ENCODE measurements at regions not wholly inside any gene's neighbourhood (a gene's known extent, or its start where the extent isn't known, plus 50 kb on each side); places are given as distances from the start of the nearest gene placed in this dataset.

DNA sequence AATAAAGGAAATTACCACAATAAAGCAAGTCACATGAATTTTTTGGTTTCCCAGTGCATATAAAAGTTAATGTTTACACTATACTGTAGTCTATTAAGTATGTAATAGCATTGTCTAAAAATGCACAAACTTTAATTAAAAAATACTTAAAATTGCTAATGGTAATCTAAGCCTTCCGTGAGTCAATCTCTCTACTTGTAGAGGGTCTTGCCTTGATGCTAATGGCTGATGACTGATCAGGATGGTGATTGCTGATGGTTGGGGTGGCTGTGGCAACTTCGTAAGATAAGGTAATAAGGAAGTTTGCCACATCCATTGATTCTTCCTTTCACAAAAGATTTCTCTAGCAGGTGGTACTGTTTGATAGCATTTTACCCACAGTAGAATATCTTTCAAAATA, 466.6 kb upstream of the PROX1 start:
- TF ChIP-seq, protein P1, sequence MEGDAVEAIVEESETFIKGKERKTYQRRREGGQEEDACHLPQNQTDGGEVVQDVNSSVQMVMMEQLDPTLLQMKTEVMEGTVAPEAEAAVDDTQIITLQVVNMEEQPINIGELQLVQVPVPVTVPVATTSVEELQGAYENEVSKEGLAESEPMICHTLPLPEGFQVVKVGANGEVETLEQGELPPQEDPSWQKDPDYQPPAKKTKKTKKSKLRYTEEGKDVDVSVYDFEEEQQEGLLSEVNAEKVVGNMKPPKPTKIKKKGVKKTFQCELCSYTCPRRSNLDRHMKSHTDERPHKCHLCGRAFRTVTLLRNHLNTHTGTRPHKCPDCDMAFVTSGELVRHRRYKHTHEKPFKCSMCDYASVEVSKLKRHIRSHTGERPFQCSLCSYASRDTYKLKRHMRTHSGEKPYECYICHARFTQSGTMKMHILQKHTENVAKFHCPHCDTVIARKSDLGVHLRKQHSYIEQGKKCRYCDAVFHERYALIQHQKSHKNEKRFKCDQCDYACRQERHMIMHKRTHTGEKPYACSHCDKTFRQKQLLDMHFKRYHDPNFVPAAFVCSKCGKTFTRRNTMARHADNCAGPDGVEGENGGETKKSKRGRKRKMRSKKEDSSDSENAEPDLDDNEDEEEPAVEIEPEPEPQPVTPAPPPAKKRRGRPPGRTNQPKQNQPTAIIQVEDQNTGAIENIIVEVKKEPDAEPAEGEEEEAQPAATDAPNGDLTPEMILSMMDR (IDR thresholded peaks at IDR 0.05) = no peak
- TF ChIP-seq POLR2AphosphoS5 (IDR thresholded peaks at IDR 0.05; ENCODE audit: low read depth, low read length) (no peak), TCF7L2 (IDR thresholded peaks at IDR 0.05; ENCODE audit: low read depth, low read length) (no peak), SIN3A (IDR thresholded peaks at IDR 0.05; ENCODE audit: borderline replicate concordance, insufficient read depth, low read depth, low read length) (no peak)
- TF ChIP-seq, protein P2, sequence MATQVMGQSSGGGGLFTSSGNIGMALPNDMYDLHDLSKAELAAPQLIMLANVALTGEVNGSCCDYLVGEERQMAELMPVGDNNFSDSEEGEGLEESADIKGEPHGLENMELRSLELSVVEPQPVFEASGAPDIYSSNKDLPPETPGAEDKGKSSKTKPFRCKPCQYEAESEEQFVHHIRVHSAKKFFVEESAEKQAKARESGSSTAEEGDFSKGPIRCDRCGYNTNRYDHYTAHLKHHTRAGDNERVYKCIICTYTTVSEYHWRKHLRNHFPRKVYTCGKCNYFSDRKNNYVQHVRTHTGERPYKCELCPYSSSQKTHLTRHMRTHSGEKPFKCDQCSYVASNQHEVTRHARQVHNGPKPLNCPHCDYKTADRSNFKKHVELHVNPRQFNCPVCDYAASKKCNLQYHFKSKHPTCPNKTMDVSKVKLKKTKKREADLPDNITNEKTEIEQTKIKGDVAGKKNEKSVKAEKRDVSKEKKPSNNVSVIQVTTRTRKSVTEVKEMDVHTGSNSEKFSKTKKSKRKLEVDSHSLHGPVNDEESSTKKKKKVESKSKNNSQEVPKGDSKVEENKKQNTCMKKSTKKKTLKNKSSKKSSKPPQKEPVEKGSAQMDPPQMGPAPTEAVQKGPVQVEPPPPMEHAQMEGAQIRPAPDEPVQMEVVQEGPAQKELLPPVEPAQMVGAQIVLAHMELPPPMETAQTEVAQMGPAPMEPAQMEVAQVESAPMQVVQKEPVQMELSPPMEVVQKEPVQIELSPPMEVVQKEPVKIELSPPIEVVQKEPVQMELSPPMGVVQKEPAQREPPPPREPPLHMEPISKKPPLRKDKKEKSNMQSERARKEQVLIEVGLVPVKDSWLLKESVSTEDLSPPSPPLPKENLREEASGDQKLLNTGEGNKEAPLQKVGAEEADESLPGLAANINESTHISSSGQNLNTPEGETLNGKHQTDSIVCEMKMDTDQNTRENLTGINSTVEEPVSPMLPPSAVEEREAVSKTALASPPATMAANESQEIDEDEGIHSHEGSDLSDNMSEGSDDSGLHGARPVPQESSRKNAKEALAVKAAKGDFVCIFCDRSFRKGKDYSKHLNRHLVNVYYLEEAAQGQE (IDR thresholded peaks at IDR 0.05; ENCODE audit: insufficient read depth in 1 of 2, low read depth in 2 of 2, low read length in 1 of 2) = no peak

All from Panc1 (cell line).